GM18868 (cell line): ENCODE measurements at regions not wholly inside any gene's neighbourhood (a gene's known extent, or its start where the extent isn't known, plus 50 kb on each side); places are given as distances from the start of the nearest gene placed in this dataset.
"Not testable (repeated sequence)": the region's sequence is repeated elsewhere in the genome, so short reads cannot be mapped to it uniquely, and the experiment has no call there.

ENCODE experiments used
- ATAC-seq: cut with Tn5 transposase; IDR thresholded peaks from one replicate; pipeline ENCODE4 v1.9.1; 2021; ENCODE audit warnings: mild to moderate bottlenecking, moderate library complexity; ENCODE audit not compliant: unreplicated experiment

DNA sequence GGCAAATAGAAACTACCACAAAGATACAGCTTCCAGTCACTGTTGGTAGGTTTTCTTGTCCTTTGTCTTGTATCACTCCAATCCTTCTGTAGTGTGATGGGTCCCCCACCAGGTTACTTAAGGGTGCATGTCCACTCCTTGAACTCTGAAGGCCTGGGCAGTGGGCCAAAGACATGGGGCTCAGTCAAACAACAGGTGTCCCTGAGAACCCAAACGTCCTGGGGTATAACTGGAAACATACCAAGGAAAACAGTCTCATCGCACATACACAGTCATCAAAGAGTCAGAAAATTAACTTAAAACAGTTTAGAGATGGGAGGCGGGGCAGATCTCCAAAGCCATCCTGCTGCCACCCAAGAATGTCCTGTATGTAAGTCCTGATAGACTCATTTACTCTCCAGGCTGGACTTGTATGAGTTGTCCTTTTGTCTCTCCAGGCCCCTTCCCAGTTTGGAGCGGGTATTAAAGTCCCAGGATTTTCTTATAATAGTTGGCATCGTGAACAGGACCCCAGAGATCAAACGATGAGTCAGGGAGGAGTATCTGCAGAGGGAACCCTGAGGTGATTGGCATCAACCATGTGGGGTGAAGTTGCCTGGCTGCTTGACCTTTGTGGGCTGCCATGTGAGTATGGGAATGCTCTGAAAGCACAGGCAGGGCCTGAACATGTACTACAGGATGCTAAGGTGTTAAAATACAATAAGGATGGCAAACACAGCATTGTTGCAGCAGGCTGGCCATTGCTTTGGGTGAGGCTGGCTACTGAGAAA is 613.2 kb upstream of the KLF12 start:
- no peak for ATAC-seq

DNA sequence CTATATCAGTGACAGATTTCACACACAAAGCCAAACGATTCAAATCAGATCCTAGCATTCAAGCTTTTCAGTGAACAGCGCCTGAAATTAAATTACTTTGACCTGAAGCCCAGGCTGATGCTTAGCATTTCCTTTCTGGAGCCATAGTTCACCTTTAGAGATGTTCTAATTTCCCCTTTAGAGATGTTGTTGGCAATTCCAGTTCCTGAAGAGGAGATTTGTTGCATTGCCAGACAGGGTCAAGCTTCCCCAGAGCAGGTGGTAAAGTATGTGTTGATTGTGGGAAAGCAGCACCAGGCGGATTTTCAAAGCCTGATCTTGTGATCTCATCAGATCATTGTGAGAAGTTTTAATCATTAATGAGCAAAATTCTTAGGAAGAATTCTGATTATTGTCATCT is 609.8 kb upstream of the KLF12 start:
- no peak for ATAC-seq

- no peak for ATAC-seq
These were observed 607.5 kb upstream of the KLF12 start for GRCh38 chr13:74741732-74742131.

DNA sequence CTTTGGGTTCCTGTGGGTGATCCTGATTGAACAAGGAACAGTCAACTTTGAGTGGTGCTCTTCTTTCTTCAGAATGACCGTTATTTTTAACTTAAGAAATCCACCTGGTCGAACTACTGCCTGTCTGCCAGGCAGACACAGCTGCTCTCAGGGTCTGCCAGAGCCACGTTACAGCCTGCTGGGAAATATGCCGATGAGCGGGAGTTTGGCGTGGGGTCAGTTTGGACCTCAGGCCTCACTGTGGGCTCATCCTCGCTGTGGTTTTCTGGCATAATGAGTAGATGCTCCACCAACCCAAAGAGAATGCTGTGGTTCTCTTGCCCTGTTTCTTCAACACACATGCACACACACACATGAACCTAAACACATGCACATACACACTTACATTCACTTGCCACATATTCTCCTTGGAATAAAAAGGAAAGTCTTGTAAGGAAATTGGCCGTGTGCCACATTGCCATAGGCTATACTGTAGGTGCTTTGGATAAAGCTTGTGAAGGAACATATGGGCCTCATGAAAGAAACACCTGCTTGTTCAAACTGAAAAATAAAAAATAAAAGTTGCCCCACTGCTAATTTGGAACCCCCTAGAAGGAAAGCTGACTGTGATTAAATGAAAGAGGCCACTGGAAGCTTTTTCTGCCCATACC is 598.7 kb upstream of the KLF12 start:
- no peak for ATAC-seq

- ATAC-seq: no peak
These were observed 597.5 kb upstream of the KLF12 start for GRCh38 chr13:74731731-74732130.

- ATAC-seq: no peak
These were observed 596.5 kb upstream of the KLF12 start for GRCh38 chr13:74730556-74731331.

DNA sequence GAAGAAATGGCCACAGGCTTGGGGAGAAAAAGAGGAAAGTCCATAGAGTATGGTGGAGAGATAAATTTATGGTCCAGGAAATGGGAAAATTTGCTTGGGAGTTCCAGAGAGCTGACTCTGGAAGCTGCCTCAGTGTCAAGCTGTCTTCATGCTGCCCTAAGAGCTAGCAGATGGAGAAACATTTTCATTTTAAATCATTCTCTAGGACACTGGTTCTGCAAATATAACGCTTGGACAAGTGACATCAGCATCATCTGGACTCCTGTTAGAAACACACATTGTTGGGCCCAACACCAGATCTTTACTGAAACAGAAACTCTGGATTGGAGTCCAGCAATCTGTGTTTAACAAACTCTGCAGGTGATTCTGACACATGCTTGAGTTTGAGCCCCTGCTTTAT is 592.0 kb upstream of the KLF12 start:
- ATAC-seq: no peak

GRCh38 chr13:74718232-74718842 is 584.1 kb upstream of the KLF12 start:
- not testable (repeated sequence) for ATAC-seq

DNA sequence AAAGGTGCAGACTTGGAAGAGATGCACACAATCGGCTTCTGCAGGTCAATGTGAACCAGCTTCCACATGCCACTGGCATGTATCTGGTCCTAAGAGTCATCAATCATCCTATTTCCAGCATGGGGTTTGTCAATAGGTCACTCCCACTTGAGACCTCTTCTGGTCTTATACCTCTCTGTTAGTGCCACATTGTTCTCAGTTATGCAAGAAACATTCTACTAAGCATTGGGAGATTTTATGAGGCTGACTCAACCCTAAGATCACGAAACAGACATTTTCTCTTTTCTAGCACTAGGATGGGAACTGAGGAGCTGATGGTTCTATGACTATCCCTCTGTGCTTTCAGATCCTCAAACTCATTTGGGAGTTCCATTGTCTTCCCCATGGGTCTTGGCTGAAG is 581.5 kb upstream of the KLF12 start:
- ATAC-seq: no peak

DNA sequence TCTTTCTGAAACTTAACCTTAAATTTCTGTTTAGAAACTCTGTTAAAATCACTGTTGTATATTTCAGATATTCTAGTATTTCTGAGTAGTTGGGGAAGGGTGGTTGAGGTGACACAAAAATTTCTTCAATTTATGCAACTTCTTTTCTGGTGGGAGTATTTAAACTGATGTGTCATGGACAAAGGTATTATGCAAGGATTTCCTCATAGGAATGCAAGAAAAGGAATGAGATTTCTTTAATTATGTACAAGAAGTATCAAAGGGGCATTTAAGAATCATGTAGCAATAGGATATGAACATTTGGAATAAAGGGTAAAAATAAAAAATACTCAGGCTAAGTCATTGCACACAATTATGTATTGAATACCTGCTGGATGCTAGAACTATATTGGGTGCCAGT is 575.8 kb upstream of the KLF12 start:
- no peak for ATAC-seq

- ATAC-seq: no peak
These were observed 575.0 kb upstream of the KLF12 start for GRCh38 chr13:74709226-74709625.

- ATAC-seq: no peak
These were observed 574.4 kb upstream of the KLF12 start for GRCh38 chr13:74708629-74709028.

DNA sequence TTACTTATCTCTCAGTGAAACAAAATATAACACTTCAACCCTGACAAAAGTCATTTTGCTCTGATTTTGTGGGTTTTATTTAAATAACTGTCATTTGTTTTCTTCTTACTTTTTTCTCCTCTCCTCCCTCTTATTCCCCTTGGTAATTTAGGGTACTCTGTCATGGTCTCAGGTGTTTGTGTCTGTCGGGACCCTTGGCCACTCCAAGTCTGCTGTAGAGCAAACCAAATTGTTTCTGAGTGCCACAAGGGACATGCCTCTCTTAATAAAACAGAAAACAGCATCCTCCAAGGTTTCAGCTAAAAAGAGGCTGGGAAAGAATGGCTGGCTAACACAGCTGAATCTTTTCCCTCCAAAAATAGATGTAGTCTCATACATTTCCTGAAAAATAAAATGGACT is 573.1 kb upstream of the KLF12 start:
- ATAC-seq: no peak

- no peak for ATAC-seq
These were observed 572.6 kb upstream of the KLF12 start for GRCh38 chr13:74706801-74707200.

- no peak for ATAC-seq
These were observed 571.2 kb upstream of the KLF12 start for GRCh38 chr13:74705438-74705837.

DNA sequence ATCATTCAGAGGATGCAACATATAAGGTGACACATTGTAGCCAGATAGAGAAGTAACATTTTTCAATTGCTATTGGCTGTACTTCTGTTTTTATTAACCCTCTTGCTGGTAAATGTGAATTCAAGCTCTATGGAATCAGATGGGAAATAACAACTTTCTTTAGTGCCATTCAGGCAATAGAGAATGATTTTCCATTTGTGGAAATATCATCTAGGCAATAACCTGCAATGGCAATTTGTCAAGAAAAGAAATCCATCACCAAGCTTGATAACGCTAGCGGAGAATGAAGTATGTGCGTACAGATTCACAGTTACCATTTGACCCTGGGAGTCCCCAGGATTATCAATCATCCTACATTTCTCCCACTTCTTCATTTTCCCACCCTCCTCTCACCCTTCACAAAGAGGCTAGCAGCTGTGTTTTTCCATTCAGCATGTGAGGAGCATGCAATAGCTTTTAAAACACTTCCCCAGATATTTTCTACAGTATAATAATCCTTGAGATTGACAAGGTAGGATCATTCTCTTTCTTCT is 569.7 kb upstream of the KLF12 start:
- no peak for ATAC-seq

DNA sequence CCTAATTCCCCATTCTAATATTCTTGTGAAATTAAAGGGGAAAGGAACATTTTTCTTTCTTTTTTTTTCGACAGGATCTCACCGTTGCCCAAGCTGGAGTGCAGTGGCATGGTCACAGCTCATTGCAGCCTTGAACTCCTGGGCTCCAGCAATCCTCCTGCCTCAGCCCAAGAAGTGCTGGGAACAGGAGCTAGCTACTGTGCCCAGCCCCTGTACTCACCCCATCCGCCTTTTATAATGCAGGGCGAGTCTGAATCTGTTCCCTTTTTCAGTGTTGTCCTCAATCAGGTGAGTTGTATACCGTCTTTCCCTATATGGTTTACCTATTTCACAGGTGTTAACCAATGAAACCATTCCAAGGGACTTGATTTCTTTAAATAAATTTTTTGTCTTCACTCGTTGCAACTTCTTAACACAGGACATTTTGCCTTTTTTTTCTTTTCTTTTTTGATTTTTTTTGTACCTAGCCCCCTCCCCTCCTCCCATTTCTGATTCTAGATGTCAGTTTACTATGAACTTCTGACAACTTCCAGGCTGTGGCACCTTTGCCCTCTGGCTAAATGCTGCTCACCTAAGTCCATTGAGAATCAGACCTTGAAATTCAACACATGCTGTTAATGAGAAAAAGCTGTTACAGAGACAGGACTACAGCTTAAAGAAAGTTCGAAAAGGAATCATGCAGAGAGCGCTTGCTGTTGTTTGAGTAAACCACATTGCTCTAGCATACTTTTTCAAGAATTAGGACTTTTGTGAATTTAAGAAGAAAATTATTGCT is 562.1 kb upstream of the KLF12 start:
- ATAC-seq: no peak

DNA sequence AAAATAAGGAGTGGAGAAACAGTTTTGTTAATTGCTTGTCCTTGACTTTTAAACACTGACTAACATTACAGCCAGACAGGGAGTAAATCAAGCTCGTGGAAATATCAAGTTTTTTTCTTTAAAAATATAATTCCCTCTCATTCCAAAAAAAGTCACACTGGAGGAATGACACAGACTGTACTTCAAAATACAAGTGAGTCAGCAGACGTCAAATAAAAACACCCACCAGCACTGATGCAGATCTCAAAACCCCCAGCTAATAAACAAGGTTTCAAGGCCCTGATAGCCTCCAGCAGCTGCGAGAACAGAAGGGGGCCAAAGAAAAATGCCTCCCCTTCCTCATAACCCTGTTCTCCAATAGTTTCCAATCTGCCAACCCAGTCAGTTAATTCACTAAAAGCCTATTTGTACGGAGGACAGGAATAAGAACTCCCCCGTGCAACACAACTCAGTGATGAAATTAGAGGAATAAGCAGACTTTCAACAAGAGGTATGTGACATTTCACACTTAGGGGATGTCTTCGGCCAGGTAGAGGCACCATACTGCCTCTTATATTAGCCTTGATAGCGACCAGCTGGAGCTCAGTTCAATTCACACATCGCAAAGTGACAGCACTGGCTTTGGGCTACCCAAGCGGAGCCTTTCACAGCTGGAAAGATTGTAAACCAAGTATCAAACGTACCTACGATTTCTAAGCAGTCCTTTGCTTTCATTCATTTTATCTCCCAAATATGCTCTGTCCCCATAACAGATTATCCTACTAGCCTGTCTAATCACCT is 561.0 kb upstream of the KLF12 start:
- ATAC-seq: no peak

DNA sequence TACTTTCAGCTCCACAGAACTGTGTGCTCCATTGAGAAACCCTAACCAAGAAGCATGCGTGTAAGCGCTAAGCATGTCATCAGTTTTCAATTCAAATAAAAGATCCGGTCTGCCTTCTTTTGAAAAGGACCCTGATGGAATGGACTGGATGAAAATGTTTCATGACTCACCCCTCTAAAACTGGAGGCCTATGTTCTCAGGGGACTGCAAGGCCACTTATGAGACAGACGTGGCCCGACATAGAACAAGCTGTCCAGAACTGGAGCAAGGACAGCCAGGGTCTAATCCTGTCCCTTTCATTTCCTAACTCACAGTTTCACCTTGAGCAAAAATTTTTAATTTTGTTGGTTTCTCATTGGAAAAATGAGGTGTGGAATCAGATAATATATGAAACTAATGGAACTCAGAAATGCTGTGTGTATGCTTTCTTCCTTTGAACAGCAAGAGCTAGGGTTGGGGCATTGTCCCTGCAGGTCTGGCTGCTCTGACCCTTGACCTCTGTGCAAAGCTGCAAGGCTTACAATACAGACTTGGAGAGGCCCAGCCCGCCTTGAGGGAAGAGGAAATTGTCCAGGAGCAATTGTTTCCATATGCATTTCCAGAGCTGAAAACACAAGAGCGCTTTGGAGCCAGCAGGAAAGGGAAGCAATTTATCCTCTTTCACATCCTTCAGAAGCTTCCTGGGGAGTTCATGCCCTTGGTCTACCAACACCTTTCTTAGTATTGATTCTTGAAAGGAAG is 553.4 kb upstream of the KLF12 start:
- no peak for ATAC-seq
